ENCODE measurements at regions not wholly inside any gene's neighbourhood (a gene's known extent, or its start where the extent isn't known, plus 50 kb on each side); places are given as distances from the start of the nearest gene placed in this dataset.
"Not testable (repeated sequence)": the region's sequence is repeated elsewhere in the genome, so short reads cannot be mapped to it uniquely, and the experiment has no call there.

DNA sequence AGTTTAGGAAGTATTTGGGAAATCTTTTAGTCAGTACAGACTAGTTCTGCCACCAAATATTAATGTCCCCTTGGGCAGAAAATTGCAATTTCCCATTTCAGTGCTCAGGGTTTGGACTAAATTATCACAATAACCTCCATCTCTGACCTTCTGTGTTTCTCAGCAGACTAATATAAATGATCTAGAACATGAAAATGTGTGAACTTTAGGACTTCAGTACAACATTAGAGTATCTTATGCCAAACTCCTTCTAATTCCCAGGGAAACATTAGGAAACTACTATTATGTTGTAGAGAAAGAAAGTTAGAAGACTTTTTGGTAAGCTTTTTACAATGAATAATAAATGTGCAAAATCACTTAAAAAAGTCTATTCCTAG is 1087.6 kb upstream of the CITED2 start:
- peaks cover 0 to 18% of the 10 kb centered on the region in 2 donors for H3K9me3 ChIP-seq
- H3K4me1 ChIP-seq = peaks cover 0 to 11% of the 10 kb centered on the region in 2 donors
- no peaks in the 10 kb centered on the region for H3K36me3 ChIP-seq
- peak overlapping the region; percentile 52 to 65 for H3K27ac ChIP-seq
- no peak for DNase-seq (ENCODE audit: low spot score)
- H3K4me3 ChIP-seq = no peak overlapping the region
- no peaks in the 10 kb centered on the region for H3K27me3 ChIP-seq
- TF ChIP-seq, protein P1, sequence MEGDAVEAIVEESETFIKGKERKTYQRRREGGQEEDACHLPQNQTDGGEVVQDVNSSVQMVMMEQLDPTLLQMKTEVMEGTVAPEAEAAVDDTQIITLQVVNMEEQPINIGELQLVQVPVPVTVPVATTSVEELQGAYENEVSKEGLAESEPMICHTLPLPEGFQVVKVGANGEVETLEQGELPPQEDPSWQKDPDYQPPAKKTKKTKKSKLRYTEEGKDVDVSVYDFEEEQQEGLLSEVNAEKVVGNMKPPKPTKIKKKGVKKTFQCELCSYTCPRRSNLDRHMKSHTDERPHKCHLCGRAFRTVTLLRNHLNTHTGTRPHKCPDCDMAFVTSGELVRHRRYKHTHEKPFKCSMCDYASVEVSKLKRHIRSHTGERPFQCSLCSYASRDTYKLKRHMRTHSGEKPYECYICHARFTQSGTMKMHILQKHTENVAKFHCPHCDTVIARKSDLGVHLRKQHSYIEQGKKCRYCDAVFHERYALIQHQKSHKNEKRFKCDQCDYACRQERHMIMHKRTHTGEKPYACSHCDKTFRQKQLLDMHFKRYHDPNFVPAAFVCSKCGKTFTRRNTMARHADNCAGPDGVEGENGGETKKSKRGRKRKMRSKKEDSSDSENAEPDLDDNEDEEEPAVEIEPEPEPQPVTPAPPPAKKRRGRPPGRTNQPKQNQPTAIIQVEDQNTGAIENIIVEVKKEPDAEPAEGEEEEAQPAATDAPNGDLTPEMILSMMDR (IDR thresholded peaks at IDR 0.05) = no peak

DNA sequence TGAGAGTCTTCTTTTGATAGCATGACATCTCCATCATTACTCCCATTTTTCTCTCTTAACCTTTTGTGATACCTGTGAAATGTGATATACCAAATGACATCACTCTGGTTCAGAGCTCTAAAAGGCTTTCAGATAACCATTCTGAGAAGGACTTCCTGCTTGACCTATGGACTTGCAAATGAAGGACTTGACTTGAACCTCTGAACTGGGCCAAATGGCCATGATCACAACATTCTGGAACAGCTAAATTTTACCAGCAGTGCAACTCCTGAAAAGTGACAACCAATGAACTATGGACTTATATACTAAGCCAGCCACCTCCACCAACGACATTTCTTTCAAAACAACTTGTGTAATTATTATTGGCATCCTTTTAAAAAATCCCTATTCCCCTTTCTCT is 1085.8 kb upstream of the CITED2 start:
- no peaks in the 10 kb centered on the region for H3K27me3 ChIP-seq
- no peak overlapping the region for H3K27ac ChIP-seq
- DNase-seq (ENCODE audit: low spot score) = no peak
- TF ChIP-seq, protein P1 (IDR thresholded peaks at IDR 0.05) = no peak
- H3K4me1 ChIP-seq = peaks cover 0 to 11% of the 10 kb centered on the region in 2 donors
- H3K4me3 ChIP-seq = no peak overlapping the region
- peaks cover 0 to under 1% of the 10 kb centered on the region in 2 donors for H3K9me3 ChIP-seq
- no peaks in the 10 kb centered on the region for H3K36me3 ChIP-seq

DNA sequence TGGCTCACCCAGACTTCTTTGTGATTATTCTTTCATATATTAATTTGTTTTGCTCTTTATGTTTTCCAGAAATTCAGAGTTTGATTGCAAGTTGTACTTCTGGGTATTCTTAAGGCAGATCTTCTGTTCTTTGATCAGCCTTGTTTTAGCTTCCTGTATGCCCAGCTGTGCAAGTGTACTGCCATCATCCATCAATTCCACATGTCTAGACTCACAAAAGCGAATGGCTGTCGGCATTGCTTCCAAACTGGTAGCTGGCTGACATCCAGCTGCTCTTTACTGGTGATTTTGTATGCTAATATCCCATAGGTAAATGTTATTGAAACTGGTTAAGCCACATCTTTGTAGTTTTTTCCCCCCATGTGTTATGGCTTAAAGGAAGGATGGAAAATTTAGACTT is 1084.8 kb upstream of the CITED2 start:
- TF ChIP-seq, protein P1 (IDR thresholded peaks at IDR 0.05) = no peak

DNA sequence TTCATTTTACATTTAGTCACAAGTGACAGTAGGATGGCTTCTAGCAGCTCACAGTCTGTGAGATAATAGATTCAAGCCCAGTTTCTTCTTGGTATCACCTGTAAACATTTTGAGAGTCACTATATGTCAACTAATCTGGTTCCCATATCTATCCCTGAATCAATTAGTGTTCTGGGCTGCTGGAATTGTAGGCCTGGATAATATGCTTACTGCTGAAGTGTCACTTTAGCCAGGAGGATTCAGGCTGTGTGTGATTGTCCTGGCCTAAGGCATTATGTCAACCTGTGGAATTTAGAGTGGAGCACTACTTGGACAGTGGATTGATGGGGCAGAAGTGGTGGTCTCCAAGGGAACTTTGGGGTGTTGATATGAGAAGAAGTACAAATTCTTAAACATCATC is 1071.8 kb upstream of the CITED2 start:
- no peak for DNase-seq (ENCODE audit: low spot score)
- TF ChIP-seq, protein P1 (IDR thresholded peaks at IDR 0.05) = no peak
- Histone ChIP-seq H3K4me3 (no peak overlapping the region), H3K9me3 (peaks cover 0 to 10% of the 10 kb centered on the region in 2 donors), H3K27me3 (no peaks in the 10 kb centered on the region), H3K36me3 (no peaks in the 10 kb centered on the region), H3K27ac (peak overlapping the region in 1 of 2 donors; percentile 13), H3K4me1 (peaks cover 0 to 3% of the 10 kb centered on the region in 2 donors)

More for the DNA sequence above, 1084.8 kb upstream of the CITED2 start:
- H3K4me3 ChIP-seq = no peak overlapping the region
- H3K27me3 ChIP-seq = no peaks in the 10 kb centered on the region
- DNase-seq (ENCODE audit: low spot score) = no peak
- H3K4me1 ChIP-seq = peaks cover 0 to 11% of the 10 kb centered on the region in 2 donors
- no peaks in the 10 kb centered on the region for H3K9me3 ChIP-seq
- H3K36me3 ChIP-seq = no peaks in the 10 kb centered on the region
- H3K27ac ChIP-seq = no peak overlapping the region

DNA sequence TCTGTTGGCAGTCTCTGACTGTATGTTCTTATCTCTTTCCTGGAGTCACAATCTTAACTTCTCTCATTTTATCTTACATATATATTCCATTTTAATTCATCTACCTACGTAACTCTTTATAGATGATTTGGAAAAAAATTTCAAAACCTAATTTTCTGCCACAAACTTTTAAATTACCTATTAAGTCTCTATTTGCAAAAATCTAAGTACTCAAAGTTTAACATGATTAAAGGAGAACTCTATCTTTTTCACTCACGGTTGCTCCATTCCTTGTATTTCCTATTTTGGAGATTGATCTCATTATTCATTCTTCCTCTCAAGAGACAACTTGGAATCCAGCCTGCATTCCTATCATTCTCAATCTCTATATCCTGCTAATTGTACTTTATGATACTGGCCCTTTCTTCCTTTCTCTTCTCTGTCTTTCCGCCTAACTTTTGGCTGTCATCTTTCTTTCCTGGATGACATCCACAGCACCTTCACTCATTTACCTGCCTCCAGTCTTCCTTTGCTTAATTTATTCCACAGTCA is 1071.1 kb upstream of the CITED2 start:
- TF ChIP-seq, protein P1 (IDR thresholded peaks at IDR 0.05) = no peak
- H3K27me3 ChIP-seq = no peaks in the 10 kb centered on the region
- H3K4me1 ChIP-seq = peaks cover 0 to 7% of the 10 kb centered on the region in 2 donors
- peaks cover 0 to 10% of the 10 kb centered on the region in 2 donors for H3K9me3 ChIP-seq
- no peak for DNase-seq (ENCODE audit: low spot score)
- H3K4me3 ChIP-seq = no peak overlapping the region
- H3K27ac ChIP-seq = peak overlapping the region in 1 of 2 donors; percentile 13
- no peaks in the 10 kb centered on the region for H3K36me3 ChIP-seq

DNA sequence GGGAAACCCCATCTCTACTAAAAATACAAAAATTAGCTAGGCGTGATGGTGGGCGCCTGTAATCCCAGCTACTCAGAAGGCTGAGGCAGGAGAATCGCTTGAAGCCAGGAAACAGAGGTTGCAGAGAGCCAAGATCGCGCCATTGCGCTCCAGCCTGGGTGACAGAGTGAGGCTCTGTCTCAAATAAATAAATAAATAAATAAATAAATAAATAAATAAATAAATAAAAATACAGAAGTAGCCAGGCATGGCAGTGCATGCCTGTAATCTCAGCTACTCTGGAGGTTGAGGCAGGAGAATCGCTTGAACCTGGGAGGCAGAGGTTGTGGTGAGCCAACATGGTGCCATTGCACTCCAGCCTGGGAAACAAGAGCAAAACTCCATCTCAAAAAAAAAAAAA is 1068.7 kb upstream of the CITED2 start:
- H3K9me3 ChIP-seq; H3K36me3 ChIP-seq; H3K27ac ChIP-seq; DNase-seq (ENCODE audit: low spot score); H3K4me3 ChIP-seq; H3K27me3 ChIP-seq; H3K4me1 ChIP-seq: not testable (repeated sequence)

All from right atrium auricular region (tissue), 2 donors.